ENCODE measurements at regions not wholly inside any gene's neighbourhood (a gene's known extent, or its start where the extent isn't known, plus 50 kb on each side); places are given as distances from the start of the nearest gene placed in this dataset.

DNA sequence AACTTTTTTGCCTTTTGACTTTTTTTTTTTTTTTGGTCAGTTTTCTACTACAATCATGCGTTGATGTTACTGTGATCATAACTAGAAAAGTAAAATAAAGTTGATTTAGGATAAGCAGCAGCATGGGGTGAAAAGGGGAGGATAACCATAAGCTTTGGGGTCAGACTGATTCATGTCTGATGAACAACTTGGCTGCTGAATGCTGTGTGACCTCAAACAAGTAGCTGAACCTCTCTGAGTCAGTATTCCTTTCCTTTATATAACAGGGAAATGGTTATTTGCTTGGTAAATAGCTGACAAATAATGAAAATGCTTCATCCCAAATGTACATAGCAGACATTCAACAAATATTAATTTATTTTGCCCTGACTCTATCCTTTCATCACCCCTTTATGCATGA, 413.0 kb downstream of the VRK1 start:
- DNase-seq (ENCODE audit: low spot score), result no peak

DNA sequence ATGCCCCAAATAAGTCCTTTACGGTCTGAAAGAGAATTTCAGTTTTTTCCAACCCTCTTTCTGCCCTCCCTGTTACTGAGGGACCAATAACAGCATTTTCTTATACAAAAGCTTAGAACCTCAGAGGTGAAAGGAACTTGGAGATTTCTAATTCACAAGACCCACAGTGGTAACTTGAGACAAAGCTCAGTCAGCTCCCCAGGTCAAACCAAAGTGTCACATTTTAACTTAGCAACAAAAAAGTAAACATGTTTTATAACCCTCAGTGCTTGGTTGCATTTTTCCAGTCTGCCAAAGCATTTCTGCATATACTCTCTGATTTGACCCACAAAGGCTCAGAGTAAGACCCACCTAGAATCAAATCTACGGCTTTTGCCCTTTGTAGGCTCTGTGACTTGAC, 415.2 kb downstream of the VRK1 start:
- DNase-seq (ENCODE audit: low spot score), result no peak

DNA sequence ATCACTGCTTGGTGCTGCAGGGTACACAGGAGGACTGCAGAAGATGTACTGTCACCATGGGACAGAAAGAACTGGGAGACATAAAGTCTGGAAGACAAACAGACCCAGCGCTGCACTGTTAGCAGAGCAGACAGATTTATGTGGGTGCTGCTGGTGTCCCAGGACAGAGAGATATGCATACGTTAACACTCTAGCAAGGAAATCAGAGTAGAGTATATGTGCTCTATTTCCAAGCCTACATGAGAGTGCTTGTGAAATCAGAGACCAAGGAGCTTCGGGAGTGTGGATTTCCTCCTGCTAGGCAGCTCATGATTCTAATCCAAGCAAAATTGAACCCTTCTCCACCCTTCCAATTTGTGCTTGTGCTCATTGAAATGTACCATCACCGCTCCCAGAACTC, 416.5 kb downstream of the VRK1 start:
- DNase-seq (ENCODE audit: low spot score), result no peak

DNA sequence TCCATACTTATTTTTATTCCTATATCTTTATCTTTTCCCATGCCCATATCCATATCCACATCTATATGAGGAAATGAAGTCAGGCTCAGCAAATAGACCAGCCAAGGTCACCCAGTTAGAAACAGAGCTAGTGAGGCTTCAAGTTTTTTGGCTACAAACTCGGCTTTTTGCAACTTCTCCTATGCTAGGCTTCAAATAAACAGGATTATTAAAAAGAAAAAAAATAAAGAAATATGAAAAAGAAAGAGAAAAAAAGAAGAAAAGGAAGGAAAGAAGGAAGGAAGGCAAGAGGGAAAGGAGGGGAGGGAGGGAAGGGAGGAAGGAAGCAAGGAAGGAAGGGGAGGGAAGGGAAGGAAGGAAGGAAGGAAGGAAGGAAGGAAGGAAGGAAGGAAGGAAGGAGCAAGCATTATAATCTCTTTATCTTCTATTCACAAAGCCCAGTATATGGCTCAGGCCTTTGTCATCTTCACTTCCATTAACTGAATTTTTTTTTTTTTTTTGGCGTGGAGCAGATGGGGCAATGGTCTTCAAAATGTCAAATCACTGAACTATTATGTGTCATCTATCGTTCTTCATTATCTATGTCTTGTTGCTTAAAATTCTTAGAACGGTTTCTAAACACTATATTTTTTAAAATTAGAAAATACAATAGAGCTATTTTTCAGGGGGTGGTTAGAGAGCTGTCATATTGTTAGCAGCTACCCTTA, 418.2 kb downstream of the VRK1 start:
- DNase-seq (ENCODE audit: low spot score), result no peak

DNA sequence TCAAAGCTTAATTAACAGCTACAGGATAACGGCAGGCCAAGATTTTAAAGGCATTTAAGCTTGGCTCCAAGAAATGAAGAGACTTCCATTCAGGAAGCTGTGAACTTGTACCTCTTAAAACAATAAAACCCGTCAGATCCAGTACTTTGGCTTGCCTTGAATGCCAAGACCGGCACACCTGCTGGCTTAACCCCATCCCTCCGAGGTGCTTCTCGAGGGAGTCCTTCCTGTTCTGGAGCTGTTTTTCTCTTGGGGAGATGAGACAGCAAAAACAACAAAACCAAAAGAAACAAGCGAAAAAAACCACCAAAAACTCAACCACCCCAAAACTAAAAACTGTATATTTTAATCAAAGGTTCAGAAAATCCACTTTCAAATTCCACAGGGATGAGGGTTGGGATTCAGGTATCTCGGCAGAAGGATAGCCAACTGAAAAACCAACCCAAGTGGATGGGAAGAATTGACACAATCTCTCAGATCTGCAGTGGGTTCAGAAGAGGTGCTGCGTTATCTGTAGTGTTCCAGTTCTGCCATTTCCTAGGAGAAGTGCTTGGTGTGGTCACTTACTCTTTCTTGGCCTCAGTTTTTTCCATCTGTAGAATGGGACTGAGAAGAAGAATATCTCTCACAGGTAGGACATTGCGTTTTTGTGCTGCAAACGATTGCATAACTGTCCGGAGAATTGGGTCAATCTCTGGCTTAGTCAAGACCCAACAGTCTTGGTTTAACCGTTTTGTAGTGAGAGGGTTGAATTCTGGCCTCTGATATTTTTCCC, 420.1 kb downstream of the VRK1 start:
- no peak for DNase-seq (ENCODE audit: low spot score)

DNA sequence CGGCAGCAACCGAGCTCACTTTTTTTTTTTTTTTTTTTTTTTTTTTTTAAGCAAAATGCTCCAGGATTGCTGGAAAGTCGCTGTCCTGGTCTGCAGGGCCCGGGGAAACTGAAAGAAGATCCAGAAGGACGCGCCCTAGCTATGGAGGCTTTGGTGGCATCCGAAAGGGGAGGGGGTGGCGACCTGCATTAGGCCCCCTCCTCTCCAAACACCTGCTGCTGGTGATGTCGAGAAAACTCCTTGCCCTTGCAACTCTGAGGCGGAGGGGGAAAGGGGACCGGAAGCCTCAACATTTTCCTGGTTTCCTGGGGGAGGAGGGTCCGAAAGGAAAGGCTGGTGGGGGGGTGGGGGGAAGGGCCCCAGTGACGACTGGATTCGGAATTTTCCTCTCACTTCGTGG, 421.1 kb downstream of the VRK1 start:
- no peak for DNase-seq (ENCODE audit: low spot score)

DNA sequence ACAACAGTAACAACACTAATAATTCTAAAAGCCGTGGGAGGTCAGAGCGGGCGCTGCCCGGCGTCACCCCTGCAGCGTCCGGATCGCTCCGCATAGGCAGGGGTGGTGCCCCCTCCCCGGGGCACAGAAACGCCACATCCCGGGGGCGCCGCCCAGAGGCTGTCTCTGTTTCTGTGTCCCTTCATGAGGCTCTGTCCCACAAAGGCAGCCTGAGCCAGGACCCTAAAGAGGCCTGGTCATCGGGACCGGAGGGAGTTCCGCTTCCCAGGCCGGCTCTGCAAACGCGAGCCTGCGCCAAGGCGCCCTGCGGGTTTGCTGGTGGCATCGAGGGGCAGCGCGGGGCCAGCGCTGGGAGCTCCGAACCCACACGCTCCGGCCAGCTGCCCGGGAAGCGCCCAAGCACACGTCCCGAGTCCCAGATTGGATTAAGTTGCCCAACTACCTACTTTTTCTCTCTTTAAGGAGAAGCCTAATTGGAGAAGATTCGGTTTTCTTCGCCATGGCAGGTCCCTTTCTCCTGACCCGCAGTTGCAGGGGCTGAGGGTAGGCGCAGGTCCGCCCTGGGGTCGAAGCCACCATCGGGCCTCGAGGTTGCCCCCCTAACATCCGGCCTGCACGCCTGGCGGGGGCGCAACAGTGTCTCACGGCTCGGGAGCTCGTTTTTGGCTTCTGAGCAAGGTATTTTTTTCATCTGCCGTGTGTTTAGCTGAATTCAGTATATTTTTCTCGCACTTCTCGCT, 421.7 kb downstream of the VRK1 start:
- no peak for DNase-seq (ENCODE audit: low spot score)

DNA sequence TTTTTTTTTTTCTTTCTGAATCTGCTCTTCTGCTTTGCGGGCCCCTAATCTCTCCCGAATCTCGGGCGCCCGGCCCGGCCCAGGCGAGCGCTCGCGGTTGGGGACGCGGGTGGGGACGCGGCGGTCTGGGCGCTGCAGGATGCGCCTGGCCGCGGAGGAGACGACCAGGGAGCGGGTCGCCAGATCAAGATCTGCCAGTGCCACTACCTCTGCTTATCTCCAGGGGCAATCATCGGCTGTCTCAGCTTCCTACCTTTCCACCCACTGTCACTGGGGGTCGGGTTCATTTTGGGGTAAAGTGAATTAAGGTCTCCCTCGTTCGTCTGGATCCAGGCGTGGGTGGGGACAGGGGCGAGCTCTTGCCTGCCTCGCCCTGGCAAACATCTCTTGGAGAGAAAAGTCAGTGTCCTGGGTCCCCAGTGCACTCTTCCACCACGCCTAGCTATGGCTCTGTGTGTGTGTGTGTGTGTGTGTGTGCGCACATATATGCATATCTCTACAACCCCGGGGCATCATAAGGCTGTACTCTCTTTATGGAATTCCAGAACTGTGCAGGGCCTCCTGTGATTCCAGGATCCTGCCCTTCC, 422.3 kb downstream of the VRK1 start:
- no peak for DNase-seq (ENCODE audit: low spot score)

DNA sequence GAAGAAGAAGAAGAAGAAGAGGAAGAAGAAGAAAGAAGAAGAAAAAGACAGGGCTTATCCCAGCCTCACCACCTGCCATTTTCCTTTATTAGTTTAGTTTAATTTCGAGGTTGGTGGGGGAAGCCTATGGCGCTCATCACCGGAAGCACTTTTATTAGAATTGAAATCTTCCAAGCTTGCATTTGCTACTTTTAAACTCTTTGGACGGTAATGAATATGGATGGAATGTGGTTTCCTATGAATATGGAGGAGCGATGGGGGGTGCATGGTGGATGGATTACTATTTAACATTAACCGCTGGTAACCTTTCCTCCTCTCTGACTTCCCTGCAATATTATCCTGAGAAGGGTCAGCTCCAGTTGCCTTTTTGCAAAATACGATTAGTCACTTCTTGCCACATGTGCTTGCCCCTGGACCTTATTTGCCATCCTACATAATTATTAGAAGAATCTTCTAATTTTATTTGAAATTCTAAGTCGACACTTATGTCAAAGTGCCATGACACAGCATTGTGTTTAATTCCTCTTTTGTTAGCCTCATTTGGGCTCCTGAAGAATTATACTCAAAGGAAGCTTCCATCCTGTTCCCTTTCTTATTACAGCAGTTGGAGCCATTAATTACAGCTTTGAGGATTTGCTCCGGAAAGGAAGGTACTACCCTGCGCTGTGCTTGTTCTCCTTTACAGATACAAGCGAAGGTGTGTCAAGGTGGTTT, 424.5 kb downstream of the VRK1 start:
- DNase-seq (ENCODE audit: low spot score), result no peak

DNA sequence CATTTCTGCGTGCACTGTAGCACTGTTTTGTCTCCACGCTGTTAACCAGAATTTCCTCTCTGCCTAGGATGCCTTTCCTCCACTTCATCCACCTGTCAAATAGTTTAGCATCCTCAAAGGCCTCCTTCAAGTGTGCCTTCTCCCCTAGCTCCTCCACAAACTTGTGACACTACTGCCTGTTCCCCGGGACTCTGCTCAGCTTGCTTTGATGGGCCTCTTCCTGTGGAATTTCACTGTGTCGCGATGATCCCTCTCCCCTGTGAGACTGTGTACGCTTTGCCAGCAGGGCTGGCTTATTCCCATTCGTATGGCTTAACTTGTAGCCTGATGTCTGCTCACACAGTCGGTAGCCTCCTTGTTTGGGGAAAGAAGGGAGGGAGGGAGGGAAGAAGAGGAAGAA, 426.8 kb downstream of the VRK1 start:
- no peak for DNase-seq (ENCODE audit: low spot score)

DNA sequence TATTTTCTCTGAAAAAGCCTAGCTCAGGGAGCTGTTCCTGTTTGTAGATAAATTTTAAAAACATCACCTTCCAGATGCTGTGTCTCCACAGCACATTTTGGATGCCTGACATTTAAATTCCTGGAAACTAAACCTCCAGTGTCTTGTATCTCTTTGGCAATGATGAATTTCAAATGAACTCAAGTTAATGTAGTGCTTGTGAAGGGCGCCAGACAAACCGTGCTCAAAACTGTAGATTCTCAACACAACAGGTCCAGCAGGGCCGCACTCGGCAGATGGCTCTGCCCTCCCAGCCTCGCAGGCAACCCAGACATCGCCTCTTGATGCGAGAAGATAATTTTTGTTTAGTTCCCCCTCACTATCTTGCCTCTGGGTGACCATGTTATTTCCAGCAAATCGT, 432.9 kb downstream of the VRK1 start:
- DNase-seq (ENCODE audit: low spot score), result no peak

DNA sequence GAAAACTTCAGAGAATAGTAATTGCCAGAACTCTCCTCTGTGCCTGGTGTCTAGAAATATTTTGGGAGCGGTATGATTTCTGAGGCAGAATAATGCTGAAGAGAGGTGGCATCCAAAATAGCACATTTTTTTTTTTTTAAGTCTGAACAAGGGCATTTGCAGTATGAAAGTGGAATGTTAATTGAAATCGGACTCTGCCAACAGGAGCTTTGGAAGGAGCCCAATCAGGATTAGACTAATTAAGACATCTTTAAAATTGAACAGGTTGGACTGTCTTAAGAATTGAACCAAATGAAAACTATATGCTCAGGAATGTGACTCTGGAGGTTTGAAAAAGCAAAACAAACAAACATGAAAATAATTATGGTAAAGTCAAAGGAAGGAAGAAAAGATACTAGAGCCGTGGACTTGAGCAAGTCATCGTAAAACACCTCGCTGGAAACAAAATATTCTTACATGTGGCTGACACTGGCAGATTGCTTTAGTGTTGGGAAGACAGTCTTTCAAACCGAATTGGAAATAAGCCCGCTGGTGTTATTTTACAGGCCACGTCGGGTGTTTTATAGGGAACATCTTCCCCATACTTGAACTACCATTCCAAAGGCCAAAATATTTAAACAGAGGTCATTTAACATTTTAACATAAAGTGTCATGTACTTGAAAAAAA, 436.3 kb downstream of the VRK1 start:
- no peak for DNase-seq (ENCODE audit: low spot score)

DNA sequence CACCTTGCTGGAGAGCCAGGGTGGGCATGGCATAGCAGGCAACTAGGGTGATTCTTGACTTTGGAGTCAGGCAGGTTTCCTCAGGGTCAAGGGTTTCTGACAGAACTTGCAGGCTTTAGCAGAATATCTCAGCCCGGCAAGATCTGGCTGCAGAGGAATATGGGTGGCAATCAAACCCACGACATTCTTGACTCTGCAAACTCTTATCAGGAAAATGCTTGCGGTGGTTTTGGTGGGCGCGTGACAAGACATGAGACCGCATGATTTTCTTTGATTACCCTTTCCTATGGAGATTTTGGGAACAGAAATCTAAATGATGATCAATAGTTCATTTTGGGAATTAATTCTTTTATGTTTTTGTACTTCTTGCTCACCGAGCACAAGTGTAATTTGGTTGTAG, 449.5 kb downstream of the VRK1 start:
- no peak for DNase-seq (ENCODE audit: low spot score)

DNA sequence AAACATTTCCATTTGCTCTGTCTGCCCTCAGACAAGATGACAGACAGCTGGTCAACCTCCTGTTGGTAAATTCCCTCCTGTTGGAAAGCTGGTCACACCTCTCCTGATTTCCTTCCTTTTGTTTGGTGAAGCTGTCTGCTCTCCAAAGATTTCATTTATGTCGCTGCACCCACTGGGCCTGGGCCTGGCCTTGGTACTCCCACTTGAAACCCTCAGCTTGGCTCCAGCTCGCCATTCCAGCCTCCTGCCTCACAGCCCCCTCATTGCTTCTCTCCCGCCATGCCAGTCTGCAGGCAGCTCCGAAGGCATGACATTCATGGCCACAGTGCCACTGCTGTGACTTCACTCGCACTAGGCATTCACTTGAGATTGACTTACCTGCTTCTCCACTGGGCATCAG, 451.8 kb downstream of the VRK1 start:
- no peak for DNase-seq (ENCODE audit: low spot score)

DNA sequence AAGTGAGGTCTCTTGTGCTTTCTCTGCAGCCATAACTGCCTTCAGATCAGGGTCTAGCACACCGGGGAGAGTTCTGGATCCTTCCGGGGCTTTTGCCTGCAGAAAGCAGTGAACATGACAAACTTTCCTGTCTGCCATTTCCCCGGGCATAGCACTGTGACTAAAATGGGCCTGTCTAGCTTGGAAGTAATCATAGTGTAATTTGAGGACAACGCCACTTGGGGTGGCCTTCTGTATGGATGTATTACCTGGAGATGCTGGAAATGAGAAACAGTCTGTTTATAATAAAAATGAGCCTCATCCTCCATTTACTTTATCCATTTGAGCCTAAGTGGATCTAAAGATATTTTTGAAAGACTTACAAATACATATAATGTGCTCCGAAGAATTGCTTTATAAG, 453.7 kb downstream of the VRK1 start:
- DNase-seq (ENCODE audit: low spot score), result no peak

DNA sequence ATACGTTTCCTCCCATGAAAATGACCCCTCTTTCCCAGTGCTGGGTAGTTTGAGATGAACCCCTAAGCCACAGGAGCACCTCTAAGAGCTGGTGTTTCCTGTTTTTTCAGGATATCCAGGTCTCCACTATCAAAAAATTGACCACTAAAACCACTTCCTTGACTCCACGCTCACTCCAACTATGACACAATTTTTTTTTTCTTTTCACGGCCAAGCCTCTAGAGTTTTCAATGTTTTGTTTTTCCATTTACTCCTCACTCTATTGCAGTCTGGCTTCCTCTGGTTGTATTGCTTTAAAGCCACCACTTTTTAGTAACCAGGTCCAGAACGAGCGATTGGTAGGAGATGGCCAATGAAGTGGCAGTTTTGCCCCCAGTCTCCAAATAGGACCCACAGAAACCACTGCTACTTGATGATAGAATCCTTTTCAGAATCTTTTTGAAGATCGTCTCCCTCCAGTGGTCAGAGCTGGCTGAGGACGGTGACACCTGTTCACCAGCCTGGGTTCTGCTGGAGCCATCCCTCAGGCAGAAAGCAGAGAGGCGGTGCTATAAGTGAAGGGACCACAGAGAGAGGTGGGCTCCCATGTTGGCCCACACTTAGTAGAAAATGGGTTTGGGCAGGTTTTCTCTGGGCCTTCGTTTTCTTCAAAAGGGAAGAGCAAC, 454.4 kb downstream of the VRK1 start:
- no peak for DNase-seq (ENCODE audit: low spot score)

DNA sequence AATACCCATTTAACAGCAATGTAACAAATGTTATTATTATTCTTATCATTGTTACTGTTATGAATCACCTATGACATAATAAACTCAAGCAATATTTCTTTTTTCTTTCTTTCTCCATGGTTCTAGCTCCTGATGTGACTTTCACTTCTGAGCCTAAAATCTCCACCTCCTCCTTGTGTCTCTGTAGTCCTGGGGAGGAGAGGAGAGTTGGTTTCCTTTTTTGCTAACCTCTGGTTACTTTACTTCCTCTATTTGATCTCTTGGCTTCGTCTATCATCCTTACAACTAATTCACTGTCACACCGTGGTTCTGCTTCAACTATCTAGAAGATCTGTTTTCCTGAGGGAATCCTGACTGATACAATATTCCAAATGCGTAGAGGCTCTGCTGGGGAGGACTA, 456.6 kb downstream of the VRK1 start:
- no peak for DNase-seq (ENCODE audit: low spot score)

DNA sequence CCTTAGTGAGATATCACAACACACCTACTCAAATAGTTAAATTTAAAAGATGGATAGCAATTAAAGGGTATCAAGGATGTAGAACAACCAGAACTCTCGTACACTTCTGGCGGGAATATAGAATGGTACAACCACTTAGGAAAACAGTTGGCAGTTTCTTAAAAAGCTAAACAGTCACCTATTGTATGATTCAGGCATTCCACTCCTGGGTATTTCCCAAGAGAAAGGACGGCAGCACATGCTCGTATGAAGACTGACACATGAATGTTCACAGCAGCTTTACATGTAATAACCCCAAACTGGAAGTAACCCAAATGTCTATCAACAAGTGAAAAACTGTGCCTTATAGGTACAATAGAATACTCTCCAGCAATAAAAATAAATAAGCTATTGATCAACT, 465.2 kb downstream of the VRK1 start:
- DNase-seq (ENCODE audit: low spot score), result no peak

DNA sequence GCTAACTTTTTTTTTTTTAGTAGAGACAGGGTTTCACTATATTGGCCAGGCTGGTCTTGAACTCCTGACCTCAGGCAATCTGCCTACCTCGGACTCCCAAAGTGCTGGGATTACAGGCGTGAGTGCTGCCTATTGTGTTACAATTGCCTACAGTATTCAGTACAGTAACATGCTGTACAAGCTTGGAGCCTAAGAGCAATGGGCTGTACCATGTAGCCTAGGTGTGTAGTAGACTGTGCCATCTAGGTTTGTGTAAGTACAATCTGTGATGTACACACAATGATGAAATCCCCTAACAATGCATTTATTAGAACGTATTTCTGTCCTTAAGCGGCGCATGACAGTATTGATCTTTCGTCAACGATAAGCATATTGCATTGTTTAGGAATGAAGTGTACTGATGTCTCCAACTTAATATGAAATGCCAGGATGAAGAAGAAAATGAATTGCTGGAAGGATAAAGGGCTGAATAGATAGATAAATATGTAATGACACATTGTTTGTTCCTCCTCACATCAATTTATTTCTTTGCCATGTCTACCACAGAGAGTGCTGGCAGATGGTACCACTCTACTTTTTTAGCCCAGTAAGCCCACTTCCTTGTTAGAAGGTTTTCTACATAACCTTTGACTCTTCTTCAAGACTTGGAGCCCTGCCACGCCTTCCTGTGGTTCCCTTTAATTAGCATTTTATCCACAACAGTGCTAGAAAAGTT, 467.5 kb downstream of the VRK1 start:
- no peak for DNase-seq (ENCODE audit: low spot score)

DNA sequence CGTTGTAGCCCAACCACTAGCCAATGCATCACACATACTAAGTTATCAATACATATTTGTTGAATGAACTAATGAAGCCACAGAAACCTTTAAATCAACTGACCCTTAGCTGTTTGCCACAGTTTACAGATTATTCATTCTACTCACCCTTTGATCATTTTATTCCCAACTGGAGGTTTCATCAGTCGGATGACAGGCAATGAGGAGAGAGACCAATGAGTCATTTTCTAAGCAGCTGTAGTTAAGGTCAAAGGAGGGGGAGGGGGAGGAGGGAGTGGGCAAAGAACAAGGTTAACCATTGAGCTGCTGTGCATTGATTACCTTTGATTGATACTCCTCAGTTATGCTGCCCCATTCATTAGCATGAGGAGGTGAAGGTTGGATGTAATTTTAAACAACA, 469.5 kb downstream of the VRK1 start:
- no peak for DNase-seq (ENCODE audit: low spot score)

Data from HuH-7 (cell line).